GM10266 (cell line): ENCODE measurements at regions not wholly inside any gene's neighbourhood (a gene's known extent, or its start where the extent isn't known, plus 50 kb on each side); places are given as distances from the start of the nearest gene placed in this dataset.

Source experiments
- DNase-seq: peaks from one replicate; pipeline ENCODE4 v3.0.0; 2012; ENCODE audit errors: extremely low spot score
- CTCF ChIP-seq: IDR thresholded peaks from 2 replicates; pipeline ENCODE4 v1.5.1; 2012; ENCODE audit warnings: mild to moderate bottlenecking, low read depth; ENCODE audit not compliant: control insufficient read depth, insufficient read depth; ENCODE audit errors: missing control alignments

GRCh38 chr3:41144631-41145030, 54.7 kb upstream of the CTNNB1 start:
- TF ChIP-seq CTCF, result no peak
- no peak for DNase-seq

- TF ChIP-seq CTCF, result no peak
- no peak for DNase-seq
Observed at GRCh38 chr3:41148478-41148877, 50.8 kb upstream of the CTNNB1 start.

GRCh38 chr3:41148901-41149300, 50.4 kb upstream of the CTNNB1 start:
- no peak for TF ChIP-seq CTCF
- DNase-seq, result no peak
